ENCODE measurements at regions not wholly inside any gene's neighbourhood (a gene's known extent, or its start where the extent isn't known, plus 50 kb on each side); places are given as distances from the start of the nearest gene placed in this dataset.

DNA sequence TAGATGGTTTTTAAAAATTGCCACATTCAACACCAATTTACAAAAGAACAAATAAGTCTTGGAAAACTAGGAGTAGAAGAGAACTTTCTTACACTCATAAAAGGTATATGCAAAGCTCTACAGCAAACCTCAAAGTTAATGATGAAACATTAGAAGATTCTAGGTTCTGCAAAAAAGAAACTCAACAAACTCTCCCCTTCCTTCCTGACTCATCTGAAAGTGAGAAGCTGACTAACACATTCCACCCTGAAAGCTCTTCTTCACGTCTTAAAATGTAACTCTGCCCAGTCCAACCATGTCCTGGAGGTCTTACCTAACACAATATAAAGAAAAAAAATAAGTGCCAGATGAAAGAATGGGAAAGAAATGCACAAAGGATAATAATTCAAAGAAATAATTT is 218.9 kb upstream of the ISX start:
- DNase-seq: no peak

DNA sequence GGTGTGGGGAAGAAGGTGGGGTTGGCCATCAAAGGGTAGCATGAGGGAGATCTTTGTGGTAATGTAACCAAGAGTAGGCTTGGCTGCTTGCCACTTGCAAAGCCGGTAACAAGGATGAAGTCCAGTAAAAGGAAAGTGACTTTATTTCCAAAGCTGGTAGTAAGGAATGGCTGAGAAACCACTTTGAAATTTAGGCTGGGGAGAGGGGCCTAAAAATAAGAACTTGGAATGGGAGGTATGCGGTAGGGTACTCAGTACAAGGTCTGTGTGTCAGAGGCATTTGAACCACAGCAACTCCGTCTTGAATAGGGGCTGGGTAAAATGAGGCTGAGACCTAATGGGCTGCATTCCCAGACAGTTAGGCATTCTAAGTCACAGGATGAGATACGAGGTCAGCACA is 216.0 kb upstream of the ISX start:
- DNase-seq: no peak

DNA sequence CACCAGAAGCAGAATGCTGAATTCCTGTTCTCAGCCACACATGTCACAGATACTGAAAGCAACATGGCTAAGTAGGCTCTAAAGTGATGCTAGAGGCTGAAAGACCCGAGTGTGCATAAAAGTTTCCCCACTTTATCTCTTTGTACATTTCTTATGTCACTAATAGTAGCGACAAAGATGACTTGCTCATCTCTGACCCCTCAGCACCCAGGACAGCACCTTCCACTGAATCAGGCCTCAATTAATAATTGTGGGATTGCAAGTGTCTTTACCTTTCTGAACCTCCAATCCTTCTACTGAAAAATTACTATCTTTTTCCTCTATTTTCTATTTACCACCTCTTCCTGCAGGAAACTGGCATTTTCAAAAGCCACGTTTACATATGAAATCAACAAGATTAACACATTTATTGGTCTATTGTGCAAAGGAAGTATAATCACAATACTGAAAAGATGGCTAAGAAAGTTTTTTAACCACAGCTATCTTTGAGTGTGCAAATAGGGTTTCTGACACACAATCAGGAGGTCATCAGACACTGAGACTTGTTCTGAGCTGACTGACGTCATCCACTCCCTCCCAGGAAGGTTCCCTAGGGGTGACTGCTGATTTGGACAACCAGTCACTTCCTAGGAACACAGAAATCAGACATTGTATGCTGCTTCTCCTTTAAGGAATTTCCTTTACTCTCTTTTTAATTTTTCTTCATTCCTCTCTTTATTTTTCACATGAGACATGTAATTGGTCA is 213.9 kb upstream of the ISX start:
- DNase-seq: no peak

DNA sequence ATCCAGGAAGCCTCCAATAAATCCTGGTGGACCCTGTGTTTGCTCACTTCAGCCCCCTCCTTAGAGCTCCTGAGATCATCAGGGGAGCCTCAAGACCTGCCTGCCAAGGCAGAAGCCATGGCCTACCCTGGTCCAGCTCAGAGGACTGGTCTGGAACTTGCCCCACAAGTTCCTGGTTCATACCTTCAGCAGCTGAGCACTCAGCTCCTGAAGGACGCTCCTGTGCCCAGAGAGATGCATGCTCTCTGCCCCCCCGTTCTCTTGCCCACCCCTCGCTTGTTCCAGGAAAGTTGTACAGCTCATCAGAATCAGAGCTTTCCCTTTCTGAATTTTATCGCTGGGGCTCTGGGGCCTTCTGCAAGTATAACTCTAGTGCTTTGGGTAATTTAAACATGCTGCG is 210.5 kb upstream of the ISX start:
- DNase-seq: no peak

DNA sequence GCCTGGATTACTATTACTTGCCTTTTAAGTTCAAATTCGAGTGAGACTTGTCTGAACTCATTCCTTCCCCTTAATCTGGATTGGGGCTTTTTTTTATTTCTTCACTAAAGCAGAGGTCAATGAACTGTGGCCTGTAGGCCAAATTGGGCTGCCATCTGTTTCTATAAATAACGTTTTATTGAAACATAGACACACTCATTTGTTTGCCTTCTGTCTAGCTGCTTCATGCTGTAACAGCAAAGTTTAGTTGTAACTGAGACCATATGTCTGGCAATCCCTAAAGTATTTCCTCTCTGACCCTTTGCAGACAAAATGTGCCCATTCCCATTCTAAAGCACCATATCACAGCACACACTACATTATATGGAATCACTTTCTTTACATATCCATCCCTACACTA is 207.9 kb upstream of the ISX start:
- no peak for DNase-seq

DNA sequence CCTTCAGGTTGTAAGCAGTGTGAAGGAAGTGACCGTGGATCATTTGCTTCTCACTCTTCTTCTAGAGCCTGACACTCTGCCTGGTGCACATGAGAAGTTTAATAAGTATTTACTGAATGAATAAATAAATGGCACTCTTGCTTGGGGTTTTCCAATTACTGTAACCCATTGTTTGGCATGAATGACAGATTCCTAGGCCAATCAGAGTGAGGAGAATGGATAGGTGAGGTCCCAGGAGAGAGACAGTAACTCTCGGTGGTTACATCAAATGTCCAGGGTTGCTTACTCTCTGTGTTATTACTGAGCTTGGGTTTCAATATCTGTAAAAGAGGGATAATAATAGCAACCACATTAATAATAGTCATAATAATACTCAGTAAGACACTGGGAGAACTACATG is 204.2 kb upstream of the ISX start:
- DNase-seq: no peak

DNA sequence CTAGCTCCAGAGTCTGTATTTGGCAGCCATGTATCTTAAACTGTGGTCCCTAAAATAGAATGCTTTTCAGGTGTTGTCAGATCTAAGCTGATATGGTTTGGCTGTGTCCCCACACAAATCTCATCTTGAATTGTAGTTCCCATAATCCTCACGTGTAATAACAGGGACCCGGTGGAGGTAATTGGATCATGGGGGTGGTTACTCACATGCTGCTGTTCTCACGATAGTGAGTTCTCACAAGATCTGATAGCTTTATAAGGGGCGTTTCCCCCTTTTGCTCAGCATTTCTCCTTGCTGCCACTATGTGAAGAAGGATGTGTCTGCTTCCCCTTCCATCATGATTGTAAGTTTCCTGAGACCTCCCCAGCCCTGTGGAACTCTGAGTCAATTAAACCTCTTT is 199.9 kb upstream of the ISX start:
- no peak for DNase-seq

DNA sequence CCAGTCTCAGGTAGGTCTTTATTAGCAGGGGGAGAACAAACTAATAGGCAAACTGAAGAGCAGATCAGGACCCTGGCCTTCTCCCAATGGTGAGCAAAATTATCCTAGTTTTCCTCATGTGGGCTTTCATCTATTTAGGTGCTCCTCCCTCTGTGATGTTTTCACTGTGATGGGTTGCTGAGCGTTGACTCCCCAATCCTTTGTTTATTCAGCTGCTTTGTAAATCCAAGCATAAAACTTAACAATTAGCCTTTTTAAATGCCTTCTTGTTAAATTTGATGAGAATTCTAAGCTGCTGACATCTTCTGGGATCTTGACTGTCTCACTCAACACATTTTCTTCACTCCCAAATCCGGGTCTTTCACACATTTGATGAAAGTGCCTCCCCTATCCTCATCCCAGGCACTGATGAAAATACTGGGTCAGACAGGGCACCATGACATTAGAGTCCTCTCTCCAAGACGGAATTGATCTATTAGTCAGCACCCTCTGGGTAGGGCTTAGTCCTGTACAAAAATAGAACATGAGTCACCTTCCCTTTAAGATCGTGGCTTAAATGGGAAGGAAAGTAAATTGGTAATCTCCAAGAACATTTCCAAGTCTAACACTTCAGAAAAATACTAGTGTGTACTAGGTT is 199.3 kb upstream of the ISX start:
- no peak for DNase-seq

DNA sequence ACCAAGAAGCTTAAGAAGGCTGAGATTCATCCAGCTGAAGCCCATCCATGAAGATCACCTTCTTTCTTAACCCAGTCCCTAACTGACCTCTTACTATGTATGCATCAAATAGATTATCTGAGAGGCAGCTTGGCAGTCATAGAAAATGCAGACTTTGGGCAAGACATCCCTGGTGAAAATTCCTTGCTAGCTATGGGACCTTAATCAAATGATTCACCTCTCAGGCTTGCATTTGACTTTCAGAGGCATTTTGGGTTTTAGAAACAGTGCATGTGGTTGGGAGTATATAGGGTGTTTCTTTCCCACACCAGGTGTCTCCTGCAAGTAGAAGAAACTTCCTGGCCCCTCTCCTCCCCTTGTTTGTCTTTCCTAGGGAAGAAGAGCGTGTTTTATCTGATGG is 188.5 kb upstream of the ISX start:
- DNase-seq: no peak

DNA sequence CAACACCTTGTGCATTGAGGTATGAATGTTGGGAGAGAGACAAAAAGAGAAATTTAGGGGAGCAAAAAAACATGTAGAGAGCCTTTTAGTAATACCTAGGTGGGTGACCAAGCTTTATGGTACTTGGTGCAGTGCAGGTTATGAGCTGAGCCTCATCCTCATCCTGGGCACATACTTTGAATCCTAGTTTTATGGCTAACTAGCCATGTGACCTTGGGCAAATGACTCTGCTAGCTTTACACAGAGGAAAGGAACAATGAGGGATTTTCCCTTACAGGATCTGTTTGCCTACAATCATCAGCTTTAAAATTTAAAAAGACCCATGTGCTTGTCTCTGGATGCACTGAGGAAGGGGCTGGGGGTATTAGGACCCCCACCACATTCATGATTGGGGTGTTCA is 187.8 kb upstream of the ISX start:
- no peak for DNase-seq

DNA sequence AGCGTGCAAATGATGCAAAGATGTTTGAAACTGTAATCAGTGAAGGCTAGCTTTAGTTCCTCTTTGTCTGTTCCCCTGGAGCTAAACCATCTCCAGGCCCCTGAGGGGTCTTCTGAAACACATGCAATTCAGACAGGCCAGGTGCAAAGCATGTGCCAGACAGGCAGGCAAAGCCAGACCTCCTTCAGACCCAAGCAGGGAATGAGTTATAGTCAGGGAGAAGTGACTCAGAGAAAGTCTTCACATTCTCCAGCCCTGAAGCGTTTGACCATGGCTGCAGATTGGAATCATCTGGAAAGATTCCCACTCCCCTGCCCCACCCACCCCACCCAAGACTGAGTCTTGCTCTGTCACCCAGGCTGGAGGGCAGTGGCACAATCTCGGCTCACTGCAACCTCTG is 187.0 kb upstream of the ISX start:
- DNase-seq: no peak

DNA sequence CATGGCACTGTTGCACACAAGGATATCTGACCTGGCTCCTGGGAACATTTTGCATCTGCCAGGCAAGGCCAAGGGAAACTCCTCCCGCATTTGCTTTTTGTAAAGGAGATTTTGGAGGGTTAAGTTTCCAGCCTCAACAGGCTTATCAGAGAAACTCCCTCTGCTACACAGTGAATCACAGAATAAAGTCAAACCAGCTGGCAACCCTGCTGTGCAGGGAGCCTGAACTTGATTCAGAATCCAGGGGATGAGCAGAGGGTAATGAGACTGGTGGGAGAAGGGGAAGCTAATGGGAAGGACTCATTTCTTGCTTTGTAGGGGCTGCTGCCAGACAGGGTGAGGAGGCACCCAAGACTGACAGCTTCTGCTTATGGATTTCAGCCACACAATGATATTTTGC is 185.3 kb upstream of the ISX start:
- DNase-seq: no peak

DNA sequence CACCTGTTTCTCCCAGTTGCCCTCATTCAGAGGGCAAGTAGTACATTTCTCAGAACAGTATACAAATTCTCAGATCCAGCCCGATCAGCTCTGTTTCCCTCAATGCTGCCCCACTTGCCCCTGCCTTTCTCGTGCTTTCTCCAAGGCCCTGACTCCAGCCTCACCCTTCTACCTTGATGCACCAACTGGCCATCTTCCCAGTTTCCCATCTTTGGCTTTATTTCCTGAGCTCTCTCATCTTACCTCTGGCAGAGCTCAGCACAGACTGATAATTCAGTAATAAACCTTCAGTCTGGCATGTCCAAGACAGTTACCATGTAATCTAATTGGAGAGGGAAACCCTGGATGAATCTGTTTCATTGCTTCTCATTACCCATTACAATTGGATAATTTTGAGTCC is 184.5 kb upstream of the ISX start:
- no peak for DNase-seq

DNA sequence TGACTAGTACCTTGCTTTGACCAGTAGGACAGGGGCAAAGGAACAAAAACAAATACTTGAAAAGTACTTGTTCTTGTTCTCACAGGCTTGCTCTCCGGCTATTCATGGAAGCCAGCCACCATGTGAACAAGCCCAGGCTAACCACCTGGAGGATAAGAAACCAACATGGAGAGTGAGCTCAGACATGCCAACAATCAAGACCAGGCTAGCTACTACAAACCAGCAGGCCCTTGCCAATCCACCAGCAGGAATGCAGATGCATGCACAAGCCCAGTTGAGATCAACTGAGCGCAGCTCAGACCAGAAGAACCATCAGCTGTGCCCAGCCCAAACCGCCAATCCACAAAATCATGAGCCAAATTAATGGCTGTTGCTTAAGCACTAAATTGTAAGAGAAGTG is 180.1 kb upstream of the ISX start:
- no peak for DNase-seq

DNA sequence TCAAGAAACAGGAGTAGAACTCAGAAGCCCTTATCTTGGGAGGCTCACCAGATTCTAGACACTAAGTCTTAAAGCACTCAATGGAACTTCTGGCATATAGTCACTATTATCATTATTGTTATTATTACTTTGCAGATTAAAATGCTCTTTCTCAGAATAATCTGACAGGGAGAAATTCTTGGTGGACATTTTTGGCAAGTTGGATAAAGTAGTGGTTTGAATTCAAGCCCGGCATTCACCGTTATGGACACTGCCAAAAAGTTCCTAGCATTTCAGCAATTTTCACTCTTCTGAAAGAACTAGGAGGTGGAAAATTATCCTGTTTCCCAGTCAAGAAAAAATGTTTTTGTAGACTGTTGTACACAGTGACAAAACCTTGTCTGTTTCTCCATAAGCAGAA is 179.6 kb upstream of the ISX start:
- DNase-seq: no peak

DNA sequence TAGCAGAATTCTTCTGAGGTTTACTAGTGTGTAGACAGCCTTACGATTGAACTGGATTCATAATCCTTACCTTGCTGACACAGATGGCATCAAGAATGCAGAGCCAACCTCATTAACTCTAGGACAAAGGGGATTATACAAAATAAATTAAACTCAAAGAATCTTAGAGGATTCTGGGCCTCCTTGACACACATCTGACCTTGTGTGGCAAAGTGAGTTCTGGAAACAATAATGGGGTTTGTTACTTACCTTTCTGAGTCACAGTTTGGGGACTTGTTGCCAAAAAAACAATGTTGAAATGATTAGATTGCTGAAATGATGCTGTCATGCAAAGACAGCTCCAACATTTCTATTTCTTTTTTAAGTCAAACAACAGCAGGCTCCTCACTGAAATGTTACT is 179.1 kb upstream of the ISX start:
- no peak for DNase-seq

DNA sequence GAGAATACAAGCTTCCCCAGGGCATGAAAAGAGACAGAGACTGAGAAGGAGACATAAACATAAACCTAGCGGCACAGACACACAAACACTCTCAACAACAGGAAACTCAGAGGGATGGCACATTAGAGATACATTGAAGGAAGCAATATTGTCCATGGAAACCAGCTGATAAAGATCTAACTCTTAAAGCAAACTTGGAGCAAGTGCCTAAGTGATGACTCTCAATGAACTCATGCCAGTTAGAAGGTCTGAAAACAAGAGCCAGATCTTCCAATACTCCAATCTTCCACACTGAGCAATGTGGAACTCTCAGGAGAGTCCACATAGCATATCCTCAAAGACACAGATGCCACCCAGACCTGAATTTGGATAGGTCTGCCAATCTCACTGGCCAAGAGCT is 168.8 kb upstream of the ISX start:
- no peak for DNase-seq

DNA sequence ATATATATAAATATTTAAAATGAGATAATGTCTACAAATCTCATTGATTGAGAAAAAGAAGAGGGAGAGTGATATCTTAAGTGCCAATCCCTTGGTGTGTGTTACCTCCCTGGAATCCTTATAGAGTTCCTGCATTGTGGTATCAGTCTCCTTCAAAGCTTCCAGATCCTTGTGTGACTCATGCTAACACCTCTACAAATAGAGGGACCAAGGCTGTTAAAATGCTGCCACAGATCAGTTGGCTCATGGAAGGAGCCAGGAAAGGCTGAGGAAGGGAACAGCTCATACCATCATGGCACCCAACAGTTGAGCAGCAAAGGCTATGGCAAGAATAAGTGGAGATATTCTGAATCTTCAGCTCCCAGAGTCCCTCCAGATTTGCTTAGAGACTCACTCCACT is 163.6 kb upstream of the ISX start:
- DNase-seq: no peak

DNA sequence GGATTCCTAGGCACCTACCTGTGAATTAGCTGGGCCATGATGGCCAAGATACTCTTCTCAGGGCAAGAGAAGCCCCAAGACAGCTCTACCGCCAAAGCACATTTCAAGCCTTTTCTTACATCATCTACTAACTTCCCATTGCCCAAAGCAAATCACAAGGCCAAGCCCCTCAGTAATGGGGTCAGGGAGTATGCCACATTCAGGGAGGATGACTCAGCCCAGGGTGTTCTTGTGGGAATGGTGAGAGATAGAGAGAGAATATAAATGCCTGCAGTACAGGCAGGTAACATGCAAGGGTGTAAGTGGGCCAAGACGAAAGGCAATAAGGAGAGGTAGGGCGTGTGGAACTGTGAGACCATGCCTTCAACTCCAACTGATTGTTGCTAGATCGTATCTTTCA is 162.5 kb upstream of the ISX start:
- no peak for DNase-seq

DNA sequence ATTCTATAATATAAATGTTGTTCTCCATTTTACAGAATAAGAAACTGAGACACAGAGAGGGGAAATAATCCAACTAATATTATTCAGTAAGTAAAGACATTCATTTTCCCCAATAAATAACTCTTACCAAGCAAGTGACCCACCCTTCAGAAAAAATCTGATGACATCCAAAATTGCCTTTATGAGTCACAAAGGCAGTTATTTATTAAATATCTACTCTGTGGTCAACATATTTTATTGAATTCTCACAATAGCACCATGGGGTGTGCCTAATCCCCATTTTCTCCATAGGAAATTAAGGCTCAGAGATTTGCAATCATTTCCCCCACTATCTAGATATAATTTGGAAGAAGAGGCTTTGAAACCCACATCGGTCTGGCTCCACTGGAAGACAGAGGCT is 161.5 kb upstream of the ISX start:
- DNase-seq: no peak

DNA sequence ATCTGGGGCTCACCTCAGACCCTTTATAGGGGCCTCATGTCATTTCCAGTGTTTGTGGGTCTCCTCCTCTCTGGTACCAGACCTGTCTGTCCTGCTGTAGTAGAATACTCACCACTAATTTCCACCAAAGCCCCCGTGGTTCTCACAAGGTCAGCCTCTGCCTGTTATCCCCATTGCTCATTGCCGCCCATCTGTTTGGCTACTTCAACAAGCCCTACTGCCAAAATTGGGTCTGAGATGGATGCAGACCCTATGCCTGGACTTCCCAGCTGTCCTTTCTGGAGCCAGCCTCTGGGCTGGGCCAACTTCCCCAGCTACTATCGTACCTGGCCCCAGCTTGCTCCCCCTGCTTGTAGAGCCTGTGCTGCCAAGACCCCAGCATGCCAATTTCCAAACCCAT is 152.1 kb upstream of the ISX start:
- DNase-seq: no peak

DNA sequence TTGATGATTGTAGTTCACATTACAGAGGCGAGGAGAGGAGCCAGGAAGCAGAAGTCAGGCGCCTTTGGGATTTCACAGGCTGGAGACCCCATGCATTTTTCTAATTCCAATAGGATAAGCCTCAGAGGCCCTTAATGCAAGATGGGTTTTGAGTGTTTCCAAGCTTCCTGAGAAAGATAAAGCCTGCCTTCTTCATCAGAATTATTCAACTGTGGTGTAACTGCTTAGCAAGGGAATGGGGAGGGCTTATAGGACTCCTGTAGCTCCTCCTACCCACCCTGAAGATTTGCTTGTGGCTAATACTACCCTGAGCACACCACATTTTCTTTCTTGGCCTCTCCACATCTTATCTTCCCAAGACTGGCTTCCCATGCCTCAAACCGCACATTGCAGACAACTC is 151.1 kb upstream of the ISX start:
- no peak for DNase-seq

DNA sequence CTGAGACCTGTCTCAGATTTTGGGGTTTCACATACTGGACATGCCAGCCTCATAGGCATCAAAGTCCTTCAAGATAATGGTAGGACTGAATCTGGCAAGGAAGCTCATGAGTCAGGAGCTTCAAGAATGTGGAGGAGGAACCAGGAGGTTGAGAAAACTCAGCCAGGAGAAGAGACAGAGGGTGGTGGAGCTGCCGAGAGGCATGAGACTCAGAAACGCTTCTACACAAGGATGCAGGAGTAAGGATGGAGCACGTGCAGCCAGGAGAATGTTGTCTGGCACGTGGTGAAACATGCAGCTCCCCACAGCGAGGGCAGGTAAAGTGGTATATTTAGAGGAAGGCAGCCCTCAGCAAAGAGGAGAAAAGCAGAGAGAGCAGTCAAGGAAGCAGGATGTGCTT is 148.7 kb upstream of the ISX start:
- no peak for DNase-seq

DNA sequence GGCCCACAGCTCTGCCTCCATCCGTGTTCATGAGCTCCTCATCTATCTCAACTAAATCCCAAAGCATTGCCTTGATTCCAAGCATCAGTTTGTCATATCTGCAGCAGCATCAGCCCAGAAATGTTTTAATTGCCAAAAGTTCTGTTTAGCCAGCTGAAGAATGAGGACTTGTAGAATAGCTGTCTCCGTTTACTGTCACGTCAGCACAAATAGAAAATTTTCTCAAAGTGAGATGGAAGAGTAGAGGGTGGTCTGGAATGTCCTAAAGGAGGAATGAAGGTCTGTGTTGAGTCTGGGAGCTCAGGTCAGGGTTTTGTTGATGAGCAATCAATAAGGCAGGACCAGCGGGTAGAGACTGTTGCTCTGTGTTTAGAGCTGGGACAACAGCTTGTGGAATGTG is 134.9 kb upstream of the ISX start:
- DNase-seq: no peak

DNA sequence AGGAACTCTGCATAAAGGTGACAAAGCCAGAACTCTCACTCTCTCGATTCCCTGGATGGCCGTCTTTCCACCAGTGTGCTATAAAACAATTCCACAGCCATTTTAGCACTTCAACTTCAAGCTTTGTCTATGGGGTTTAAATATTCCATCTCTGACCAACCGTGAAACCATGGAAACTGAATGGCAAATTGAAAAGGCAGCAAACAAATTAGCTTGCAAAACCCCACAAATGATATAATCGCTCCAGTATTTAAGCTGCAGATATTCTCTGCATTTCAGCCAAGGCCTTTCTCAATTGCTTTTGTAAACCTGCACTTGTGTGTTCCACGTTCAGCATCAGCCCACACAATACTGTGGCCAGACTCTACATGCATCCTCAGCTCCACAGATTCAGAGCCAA is 131.7 kb upstream of the ISX start:
- no peak for DNase-seq
